ENCODE measurements at regions not wholly inside any gene's neighbourhood (a gene's known extent, or its start where the extent isn't known, plus 50 kb on each side); places are given as distances from the start of the nearest gene placed in this dataset.
"Not testable (repeated sequence)": the region's sequence is repeated elsewhere in the genome, so short reads cannot be mapped to it uniquely, and the experiment has no call there.

DNA sequence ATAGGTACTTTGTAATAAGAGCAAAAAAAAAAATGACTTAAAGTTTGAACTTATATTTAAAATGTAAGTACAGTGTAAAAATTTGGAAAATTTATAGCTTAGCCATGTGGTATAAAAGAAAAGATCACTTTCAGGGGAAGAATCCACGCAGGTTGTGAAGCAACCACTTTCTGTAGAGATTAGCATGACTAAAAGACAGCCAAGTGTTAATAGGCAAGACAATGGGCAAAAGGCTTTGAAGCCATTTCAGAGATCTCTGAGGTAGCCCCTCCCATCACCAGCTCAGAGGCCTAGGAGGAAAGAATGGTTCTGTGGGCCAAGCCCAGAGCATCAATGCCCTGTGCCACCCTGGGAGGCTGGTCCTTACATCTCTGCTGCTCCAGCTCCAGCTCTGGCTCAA is 346.3 kb upstream of the CHD1 start:
- no peak for DNase-seq

DNA sequence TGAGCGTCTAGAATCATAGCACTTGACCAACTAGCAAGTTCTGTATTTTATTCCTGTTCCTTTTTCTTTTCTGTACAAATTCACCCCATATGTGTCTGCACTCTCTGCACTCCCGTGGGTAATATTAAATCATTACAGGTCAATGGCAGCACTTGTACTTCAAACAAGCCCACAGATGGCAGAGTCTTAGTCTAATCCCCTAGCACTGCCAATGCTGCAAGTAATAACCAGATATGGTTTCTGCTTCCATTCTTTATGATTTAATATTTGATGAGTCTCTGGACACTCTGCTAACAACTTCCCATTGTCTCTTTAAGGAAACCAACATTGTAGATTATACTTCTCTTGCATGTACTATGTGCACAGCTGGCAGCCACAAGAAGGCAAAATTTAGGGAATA is 343.8 kb upstream of the CHD1 start:
- no peak for DNase-seq

DNA sequence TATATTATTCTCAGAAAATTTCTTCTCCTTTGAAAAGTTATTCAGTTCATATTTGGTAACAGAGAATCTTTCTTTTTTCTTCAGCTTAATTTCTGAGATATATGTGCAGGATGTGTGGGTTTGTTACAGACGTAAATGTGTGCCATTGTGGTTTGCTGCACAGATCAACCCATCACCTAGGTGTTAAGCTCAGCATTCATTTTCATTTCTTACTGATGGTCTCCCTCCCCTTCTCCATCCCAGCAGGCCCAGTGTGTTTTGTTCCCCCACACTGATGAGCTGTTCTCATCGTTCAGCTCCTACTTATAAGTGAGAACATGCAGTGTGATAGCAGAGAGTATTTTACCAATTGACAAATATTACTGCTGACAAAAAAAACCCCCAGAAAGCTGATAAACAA is 330.0 kb upstream of the CHD1 start:
- DNase-seq = no peak

DNA sequence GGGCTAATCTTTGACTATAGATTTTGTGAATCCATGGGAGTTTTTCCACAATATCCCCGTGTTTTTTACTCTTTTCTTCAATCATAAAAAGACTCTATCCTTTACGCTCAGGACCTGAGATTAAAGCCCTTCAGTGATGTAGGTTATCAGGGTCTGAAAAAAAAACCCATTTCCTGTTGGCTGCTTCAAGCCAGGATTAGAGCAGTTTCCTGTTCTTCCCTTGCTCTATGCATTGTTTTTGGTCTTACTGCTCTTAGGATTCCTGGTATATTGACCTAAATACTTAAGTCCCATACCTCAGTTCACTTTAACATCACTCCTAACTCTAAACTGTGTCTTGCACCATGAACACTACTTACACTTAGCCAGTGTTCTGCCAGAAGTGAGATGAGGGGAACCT is 319.3 kb upstream of the CHD1 start:
- DNase-seq = no peak

DNA sequence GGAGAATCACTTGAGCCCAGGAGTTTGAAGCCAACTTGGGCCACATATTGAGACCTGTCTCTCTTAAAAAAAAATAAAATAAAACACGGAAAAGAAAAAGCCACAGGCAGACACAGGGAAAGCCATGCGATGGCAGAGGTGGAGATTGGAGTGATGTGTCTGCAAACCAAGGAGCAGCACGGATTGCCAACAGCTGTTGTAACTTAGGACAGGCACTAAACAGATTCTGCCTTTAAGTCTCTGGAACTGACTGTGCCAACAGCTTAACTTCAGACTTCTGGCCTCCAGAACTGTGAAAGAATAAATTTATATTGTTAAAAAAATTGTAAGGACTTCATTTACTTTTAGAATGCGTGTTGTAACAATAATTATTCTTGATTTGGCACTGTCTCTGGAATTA is 318.5 kb upstream of the CHD1 start:
- DNase-seq = no peak

DNA sequence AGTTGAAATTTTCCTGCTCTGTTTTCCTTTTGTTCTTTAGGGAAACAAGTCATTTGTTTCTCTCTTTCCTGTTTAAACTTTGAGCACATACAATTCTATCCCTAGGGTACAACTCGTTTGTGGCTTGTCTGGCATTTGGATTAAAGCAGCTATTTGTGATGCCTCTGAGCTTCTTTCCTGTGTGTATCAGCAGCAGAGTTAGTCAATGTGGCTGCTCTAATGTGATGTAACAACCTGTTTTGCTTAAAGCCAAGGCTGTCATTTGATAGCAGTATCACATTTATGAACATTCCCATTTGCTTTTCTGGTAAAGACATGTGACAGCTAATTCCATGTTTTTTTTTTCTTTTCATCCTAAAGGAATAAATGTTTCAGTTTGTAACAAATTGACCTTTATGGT is 314.3 kb upstream of the CHD1 start:
- no peak for DNase-seq

DNA sequence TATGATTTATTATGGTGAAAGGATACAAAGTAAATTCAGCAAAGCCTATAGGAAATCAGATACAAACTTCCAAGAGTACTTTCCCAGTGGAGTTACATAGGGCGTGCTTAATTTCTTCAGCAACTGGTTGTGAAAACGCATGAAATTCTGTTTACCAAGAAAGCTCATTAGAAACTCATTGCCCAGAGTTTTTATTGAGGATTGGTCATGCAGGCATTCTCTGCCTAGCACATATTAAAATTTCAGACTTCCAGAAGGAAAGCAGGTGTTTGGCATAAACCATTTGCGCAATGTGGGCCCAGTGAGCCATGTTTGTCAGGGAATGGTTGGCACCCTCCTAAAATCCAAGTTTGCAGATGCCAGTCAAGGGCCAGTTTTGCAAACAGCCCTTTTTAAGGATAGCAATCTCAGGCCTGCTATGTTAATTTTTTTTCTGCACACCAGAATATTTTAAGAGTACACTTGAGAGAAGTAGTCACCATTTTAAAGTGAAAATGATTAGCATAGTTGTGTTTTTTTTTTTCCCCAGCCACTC is 311.1 kb upstream of the CHD1 start:
- no peak for DNase-seq

DNA sequence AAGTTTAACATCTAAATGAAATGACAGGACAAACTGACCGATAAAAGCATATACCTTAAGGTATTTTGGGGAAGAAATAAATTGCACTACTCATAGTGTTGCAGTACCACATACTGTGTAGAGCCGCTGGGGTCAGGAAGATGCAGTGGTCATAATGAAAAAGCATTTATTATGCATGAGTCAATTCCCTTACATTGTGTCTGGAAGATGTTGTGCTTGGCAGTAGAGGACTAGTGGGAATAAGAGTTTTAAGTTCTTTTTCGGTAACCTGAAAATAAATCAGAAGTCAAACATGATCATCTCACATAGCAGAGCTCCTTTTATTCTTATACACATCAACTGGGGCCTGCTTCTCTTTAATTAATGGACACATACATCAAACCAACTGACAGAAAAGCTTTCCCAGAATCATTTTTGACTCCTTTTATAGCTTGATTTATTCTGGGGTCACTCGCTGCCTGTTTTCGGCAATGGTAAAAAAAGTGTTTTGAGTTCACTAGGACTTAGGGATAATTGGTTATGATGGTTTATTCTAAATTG is 262.5 kb upstream of the CHD1 start:
- peak; percentile 17 for DNase-seq

DNA sequence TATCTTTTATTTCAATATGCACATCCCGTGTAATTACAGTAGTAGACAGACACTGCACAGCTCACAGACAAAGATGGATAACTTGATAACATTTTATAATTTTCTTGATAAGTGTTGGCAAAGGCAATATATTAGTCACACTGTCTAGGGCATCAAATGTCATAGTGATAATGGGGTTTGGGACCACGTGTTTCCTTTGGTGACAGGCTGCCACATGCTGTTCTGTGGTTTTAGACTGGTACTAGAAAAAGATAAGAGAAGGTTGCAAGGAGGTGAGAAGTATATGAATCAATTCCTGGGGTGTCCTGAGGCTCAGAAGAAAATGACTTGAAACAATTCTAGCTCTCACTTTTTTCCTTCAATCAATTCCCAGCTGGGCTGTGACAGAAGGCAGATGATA is 258.8 kb upstream of the CHD1 start:
- no peak for DNase-seq

DNA sequence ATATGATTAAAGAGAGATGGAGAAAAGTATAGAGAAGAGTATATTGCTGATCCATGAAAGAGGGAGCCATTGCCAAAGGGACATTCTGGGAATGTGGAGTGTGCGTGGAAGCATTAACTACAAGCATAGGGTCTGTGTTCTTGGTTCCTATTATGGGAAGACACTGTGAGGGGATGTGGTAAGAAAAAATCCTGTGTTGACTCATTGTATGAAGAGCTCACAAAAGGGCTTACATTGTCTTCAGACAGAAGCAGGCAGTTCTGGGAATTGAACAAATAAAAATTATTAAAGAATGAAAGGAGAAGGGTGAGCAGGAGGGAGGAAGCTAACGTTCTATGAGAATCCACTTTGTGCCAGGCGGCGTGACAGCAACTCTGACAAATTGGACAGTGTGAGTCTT is 250.4 kb upstream of the CHD1 start:
- no peak for DNase-seq

DNA sequence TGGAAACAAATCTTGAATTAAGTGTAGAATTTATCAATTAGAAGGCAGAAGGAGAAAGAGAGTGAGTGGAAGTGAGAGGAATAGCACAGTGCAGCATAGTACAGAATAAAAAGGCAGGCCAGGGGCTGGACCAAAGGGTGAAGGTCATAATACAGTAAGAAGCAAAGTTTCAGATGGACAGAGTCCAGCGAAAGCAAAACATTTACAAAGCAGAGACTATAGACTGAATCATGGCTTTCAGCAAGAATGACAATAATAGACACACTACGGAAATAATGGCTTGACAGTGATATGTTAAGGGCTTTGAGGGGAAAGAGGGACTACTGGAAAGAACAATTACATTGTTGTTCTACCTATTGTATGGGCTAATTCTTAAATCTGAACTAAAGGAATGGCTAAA is 249.0 kb upstream of the CHD1 start:
- no peak for DNase-seq

DNA sequence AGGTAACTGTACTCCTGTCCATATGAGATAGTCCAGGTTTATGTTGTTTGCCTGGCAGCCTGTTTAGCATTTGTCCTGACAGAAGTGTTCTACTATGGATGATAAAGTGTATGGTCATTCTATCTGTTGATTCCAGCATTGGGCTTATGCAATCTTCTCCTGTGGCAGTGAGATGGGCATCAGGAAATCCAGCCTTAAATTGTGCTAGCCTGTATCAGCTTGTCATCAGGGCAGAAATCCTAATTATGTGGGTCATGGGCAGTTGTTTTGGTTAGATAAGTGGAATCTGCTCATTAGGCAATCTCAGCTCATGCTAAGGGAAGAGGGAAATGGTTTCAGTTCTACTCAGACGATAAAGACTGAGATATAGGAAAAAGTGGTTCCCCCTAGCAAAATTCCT is 247.4 kb upstream of the CHD1 start:
- no peak for DNase-seq

DNA sequence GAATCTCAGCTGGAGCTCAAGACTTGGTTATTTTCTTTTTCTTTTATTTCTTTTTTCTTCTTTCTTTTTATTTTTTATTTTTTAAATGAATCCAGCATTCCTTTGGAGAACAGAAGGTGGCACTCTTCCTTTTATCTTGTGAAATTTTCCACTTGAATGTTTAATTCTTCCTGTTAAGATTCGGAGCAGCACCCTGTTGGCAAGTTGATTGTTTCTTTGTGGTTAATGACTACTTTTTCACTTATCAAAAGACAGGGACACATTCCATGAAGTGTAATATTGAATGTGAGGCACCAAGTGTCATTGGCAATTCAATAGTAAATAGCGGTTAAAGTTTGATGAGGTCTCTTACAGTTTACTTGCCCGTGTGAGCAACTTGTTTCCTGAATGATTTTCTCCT is 240.5 kb upstream of the CHD1 start:
- no peak for DNase-seq

DNA sequence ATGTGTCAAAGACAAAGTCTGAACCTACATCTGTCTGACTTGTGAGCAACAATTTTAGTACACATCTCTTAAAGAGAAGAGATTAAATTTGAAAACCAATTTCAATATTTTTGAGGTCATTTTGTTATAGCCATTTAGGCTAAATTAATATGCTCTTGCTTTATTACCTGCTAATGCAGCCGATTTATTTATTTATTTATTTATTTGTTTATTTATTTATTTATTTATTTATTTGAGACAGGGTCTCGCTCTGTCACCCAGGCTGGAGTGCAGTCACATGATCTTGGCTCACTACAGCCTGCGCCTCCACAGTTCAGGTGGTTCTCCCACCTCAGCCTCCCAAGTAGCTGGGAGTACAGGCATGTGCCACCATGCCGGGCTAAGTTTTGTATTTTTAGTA is 232.7 kb upstream of the CHD1 start:
- not testable (repeated sequence) for DNase-seq

DNA sequence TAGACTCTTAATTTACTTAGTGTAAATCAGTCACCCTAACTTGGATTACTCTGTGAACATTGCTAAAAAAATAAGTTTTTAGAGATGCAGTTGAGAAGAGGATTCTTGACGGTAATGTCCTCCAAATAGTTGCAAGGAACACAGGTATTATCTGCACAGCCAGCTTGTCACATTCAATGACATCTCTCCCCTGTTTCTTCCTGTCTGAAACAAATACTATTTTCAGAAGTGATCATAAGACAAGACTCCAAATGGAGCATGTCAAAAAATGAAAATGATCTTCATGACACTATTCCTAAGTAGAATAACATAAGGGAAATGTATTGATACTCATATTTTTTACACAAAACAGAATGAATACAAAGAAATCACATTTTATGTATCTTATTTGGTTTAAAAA is 227.9 kb upstream of the CHD1 start:
- no peak for DNase-seq

DNA sequence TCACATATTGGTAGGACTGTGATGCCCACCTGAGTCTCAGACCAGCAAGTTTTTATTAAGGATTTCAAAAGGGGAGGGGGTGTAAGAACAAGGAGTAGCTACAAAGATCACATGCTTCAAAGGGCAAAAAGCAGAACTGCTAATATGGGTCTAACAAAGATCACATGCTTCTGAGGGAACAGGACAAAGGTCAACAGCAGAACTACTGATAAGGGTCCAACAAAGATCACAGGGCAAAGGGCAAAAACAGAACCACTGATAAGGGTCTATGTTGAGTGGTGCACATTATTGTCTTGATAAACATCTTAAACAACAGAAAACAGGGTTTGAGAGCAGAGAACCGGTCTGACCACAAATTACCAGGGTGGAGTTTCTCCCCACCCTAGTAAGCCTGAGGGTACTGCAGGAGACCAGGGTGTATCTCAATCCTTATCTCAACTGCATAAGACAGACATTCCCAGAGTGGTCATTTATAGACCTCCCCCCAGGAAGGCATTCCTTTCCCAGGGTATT is 214.5 kb upstream of the CHD1 start:
- DNase-seq = not testable (repeated sequence)

DNA sequence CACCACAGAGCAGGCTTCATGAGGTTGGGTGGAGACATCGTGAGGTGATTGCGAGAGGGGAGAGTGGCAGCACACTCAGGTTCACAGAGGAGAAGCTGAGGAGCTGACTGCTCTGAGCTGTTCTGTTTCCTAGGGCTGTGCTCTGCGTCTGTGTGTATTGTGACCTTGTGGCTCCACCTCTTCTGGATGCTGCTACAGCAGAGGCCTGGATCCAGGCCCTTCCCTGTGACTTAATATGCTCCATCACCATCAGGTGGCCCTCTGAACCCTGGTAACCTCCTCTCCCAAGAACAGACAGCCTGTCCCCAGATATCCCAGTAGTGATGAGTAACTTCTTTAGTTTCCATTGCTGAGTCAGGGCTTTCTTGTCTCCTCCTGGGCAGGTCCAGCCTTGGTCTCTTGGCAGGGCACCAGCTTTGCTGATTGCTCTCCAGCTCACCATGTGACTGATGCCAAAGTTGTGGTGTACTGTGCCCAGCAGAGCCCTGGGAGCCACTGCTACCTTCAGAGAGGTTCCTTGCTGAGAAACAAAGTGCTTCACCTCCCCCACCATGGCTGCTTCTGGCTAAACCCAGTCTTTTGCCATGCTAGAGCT is 212.8 kb upstream of the CHD1 start:
- DNase-seq = no peak

DNA sequence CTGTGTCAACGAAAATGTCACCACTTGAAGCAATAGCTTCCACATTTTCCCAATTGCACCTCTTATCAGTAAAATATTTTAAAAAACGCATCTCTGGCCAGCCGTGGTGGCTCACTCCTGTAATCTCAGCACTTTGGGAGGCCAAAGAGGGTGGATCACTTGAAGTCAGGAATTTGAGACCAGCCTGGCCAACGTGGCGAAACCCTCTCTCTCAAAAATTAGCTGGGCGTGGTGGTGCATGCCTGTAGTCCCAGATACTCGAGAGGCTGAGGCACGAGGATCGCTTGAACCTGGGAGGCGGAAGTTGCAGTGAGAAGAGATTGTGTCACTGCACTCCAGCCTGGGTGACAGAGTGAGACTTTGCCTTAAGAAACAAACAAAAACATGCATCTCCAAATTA is 210.1 kb upstream of the CHD1 start:
- DNase-seq = no peak

DNA sequence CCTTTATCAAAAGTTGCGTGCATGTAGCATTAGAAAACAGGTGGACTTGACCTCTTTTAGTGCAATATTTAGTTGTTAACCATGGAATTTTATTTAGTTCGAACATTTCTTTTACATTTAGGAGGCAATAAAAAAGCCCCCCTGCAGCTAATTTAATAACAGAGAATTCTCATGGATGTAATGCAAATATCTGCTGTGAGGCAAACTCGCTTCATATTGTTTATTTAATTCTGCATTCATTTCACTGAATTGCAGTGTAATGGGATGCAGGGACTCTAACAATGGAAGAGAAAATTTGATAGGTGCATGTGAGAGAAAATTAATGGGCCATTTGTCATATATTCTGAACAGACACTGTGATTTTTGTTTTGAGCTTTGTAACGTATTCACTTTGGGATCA is 205.1 kb upstream of the CHD1 start:
- DNase-seq = no peak

DNA sequence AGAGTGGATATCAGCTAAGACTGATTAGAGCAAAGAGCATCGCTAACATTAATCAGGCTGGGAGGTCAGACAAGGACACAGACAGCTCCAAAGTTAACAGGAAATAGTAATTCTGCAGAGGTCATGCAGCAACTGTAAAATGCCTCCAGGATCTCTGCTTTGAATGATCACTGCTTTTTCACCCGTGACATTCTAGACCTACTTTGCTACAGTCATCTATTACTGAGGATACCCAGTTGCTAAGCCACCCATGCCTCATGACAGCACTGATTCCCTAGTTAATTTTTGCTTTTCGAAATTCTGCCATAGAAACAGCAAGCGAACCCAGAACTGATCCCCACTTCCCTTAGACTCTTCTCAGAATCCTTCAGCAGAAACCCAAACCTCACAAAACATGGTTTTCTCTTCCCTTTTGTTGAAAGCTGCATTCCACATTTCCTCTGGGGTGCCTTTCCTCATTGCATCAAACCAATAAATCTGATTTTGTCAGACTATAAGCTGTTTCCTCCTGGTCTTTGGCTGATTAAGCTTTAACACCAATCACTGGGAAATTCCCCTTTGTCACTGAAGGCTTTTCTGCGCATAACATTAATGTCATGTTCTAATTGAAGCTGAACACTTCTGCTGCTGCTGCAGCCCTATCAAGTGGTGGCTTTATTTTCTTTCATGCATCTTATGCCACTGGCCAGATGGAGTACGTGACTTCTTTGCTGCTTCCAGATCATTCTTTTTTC is 201.1 kb upstream of the CHD1 start:
- DNase-seq = no peak

DNA sequence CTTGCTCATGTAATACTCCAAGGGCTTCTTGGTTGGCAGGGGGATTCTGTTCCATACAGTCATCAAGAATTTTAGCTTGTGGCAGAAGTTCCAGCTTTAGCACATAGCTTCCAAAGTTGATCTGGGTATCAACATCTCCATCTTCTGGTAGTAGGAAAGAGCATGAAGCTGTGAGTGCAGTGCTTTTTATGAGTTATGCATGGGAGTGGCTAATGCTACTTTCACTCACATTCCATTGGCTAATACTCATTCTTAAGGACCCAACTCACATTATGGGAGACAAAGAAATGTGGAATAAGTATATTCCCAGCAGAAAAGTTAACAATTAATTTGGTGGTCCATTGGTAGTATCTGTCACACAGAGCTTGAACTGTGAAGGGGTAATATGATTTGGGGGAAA is 194.2 kb upstream of the CHD1 start:
- peak; percentile 2 for DNase-seq

DNA sequence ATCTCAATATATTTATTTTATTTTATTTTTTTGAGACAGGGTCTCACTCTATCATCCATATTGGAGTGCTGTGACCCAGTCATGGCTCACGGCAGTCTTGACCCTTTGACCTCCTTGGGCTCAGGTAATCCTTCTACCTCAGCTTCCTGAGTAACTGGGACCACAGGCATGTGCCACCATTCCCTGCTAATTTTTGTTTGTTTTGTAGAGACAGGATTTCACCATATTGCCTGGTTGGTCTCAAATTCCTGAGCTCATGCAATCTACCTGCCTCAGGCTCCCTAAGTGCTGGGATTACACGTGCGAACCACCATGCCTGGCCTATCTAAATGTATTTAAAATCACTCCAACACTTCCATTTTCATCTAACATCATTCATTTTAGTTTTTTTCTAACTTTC is 190.5 kb upstream of the CHD1 start:
- DNase-seq = no peak

DNA sequence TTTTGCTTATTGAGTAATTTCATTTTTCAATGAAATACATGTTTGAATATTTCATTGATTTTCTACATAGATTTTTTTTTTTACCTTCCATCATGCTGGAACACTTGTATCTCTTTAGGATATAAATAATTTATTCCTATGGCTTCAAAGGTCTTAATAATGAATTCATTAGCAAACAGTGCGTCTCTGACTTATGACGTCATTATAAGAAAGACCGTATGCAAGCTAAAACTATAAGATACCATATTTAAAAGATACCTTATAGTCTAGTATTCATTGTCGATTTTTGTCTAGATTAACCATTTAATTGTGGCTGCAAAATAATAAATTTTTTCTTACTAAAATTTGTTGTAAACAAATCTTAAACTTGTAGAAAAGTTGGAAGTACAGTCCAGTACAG is 187.7 kb upstream of the CHD1 start:
- DNase-seq = no peak

DNA sequence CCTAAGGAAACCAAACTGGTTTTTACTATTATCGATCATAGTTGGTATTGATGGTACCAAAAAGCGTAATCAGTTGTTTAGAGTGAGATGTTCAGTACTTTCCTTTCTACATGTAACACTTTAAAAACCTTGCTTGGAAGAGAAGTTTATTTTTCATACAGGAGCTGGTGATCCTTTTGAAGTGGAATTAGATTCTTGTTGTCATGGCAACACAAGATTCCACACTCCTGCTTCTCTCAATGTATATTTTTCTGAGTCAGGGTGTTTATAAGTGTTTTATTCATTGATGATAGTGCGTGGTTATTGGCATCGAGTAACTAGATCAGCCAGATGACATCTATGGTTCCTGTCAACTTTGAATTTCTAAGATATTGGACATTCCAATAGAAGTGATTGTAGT is 181.1 kb upstream of the CHD1 start:
- DNase-seq = no peak

DNA sequence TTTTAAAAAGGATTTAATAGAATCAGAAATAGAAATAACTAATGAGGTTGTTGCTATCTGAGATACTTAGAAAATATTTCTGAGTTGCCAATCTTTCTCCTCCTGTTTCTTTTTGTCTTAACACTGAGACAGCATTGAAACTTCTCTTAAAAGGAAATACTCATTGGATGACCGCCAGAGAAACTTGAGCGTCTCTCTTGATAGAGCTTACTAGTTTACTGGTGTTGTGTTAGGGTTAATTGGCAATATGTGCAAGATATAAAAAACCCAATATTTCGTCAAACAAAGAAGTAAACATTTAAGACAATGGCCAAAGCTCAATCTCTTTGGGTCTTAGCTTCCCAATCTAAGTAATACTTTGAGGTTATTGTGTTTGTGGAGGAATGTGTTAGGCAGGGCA is 176.4 kb upstream of the CHD1 start:
- peak; percentile 9 for DNase-seq
